HCT116 (cell line): ENCODE measurements at regions not wholly inside any gene's neighbourhood (a gene's known extent, or its start where the extent isn't known, plus 50 kb on each side); places are given as distances from the start of the nearest gene placed in this dataset.

ENCODE experiments used
- ATAC-seq: fragments of 200-7000 bp; cut with Tn5 transposase; 2 replicates; pipeline ENCODE4 v1.9.1; 2020; ENCODE audit warnings: mild to moderate bottlenecking, moderate library complexity
- BruUV-seq: library from RNA; stranded (reverse); fragments of 400-500 nt; replicated peaks from 2 replicates; lab custom pipeline; 2021; lab: Mats Ljungman, UMichigan
- CTCF ChIA-PET: fragments of 300-600 bp; sonication (Branson Sonifier 250); formaldehyde crosslinking; loops from one replicate; lab custom pipeline; 2021; ENCODE audit warnings: antibody characterized with exemption; lab: Charles Lee
- POLR2A ChIA-PET: fragments of 300-600, 350-600 bp; sonication (Branson Sonifier 250); formaldehyde crosslinking; loops from one replicate; lab custom pipeline; 2021; ENCODE audit warnings: antibody characterized with exemption; lab: Charles Lee
- RAD21 ChIA-PET, 2 experiments: fragments of 300-600 bp; sonication (Branson Sonifier 250); formaldehyde crosslinking; loops; one replicate each; lab custom pipeline; 2023; ENCODE audit warnings: low total read pairs in 2 of 2; ENCODE audit not compliant: uncharacterized antibody in 2 of 2, unreplicated experiment in 2 of 2, low non-redundant PET in 1 of 2; lab: Charles Lee
- DNase-seq: peaks from one replicate; pipeline ENCODE4 v3.0.0-alpha.2; 2010; ENCODE audit warnings: low read depth, low spot score
- H2AFZ ChIP-seq: fragments of 200-600 bp; shearing (Covaris generic), sonication (generic); 2 replicates; pipeline ENCODE4 v1.6.1; 2017; ENCODE audit warnings: low read depth, mixed run types, mixed read lengths, antibody characterized with exemption, low read length; ENCODE audit not compliant: poor library complexity, severe bottlenecking
- H3K27ac ChIP-seq: 2 replicates; pipeline ENCODE4 v1.5.1; 2012; ENCODE audit warnings: low read depth, low read length
- H3K27me3 ChIP-seq: fragments of 200-600 bp; sonication (generic); 2 replicates; pipeline ENCODE4 v1.6.1; 2016; ENCODE audit warnings: mixed run types, low read length, mixed read lengths; ENCODE audit not compliant: insufficient read depth
- H3K36me3 ChIP-seq, 2 experiments: fragments of 200-500 bp in 1 of 2; fragments of 200-600 bp in 1 of 2; sonication (Bioruptor generic) in 1 of 2; sonication (generic) in 1 of 2; 2 replicates each; pipeline versions ENCODE4 v1.5.1 to v1.6.1; 2014 to 2016; ENCODE audit warnings: low read length in 2 of 2, inconsistent platforms in 1 of 2, mixed read lengths in 1 of 2, mixed run types in 1 of 2; ENCODE audit not compliant: insufficient read depth in 2 of 2, control insufficient read depth in 1 of 2
- H3K4me1 ChIP-seq, 2 experiments: fragments of 200-600 bp in 1 of 2; sonication (generic) in 1 of 2; 2 replicates each; pipeline versions ENCODE4 v1.5.1 to v1.6.1; 2012 to 2017; ENCODE audit warnings: low read length in 2 of 2, inconsistent platforms in 1 of 2, mild to moderate bottlenecking in 1 of 2, mixed read lengths in 1 of 2, mixed run types in 1 of 2, moderate library complexity in 1 of 2; ENCODE audit not compliant: insufficient read depth in 2 of 2, control insufficient read depth in 1 of 2
- H3K4me2 ChIP-seq: fragments of 200-600 bp; sonication (generic); 2 replicates; pipeline ENCODE4 v1.6.1; 2017; ENCODE audit warnings: mixed run types, low read length, mixed read lengths
- H3K4me3 ChIP-seq, 2 experiments: fragments of 200-600 bp in 1 of 2; sonication (generic) in 1 of 2; replicated peaks in 1 of 2; 2 replicates each; pipeline ENCODE4 v1.5.1; 2011 to 2016; ENCODE audit warnings: low read length in 2 of 2, control low read depth in 1 of 2, low read depth in 1 of 2, mild to moderate bottlenecking in 1 of 2, mixed read lengths in 1 of 2, mixed run types in 1 of 2
- H3K79me2 ChIP-seq: fragments of 200-600 bp; sonication (generic); 2 replicates; pipeline ENCODE4 v1.6.1; 2017; ENCODE audit warnings: mild to moderate bottlenecking, mixed run types, low read length, moderate library complexity, mixed read lengths; ENCODE audit not compliant: insufficient read depth
- H3K9ac ChIP-seq: fragments of 200-600 bp; sonication (generic); 2 replicates; pipeline ENCODE4 v1.6.1; 2016; ENCODE audit warnings: low read length, mixed read lengths
- H3K9me2 ChIP-seq: fragments of 200-600 bp; sonication (generic), shearing (Covaris generic); 2 replicates; pipeline ENCODE4 v1.6.1; 2017; ENCODE audit warnings: mixed run types, mild to moderate bottlenecking, moderate library complexity; ENCODE audit not compliant: insufficient read depth
- H3K9me3 ChIP-seq, 2 experiments: fragments of 200-500 bp in 1 of 2; fragments of 200-600 bp in 1 of 2; sonication (Bioruptor generic) in 1 of 2; sonication (generic) in 1 of 2; 2 replicates each; pipeline ENCODE4 v1.6.1; 2014 to 2017; ENCODE audit warnings: low read length in 2 of 2, mixed read lengths in 2 of 2, inconsistent platforms in 1 of 2, low read depth in 1 of 2, mild to moderate bottlenecking in 1 of 2, mixed run types in 1 of 2, moderate library complexity in 1 of 2; ENCODE audit not compliant: control insufficient read depth in 1 of 2, insufficient read depth in 1 of 2
- H4K20me1 ChIP-seq: fragments of 200-600 bp; sonication (generic), shearing (Covaris generic); 2 replicates; pipeline ENCODE4 v1.6.1; 2017; ENCODE audit warnings: mixed run types, mild to moderate bottlenecking, moderate library complexity; ENCODE audit not compliant: insufficient read depth
- CBX3 ChIP-seq: IDR thresholded peaks from 2 replicates; pipeline ENCODE4 v1.6.1; 2012; ENCODE audit warnings: low read depth
- CEBPB ChIP-seq: IDR thresholded peaks from 2 replicates; pipeline ENCODE4 v1.6.1; 2012; ENCODE audit warnings: low read depth
- CTCF ChIP-seq, 3 experiments: fragments of 200-600 bp in 1 of 3; sonication (generic) in 1 of 3; IDR thresholded peaks in 2 of 3; conservative IDR thresholded peaks in 1 of 3; 2 replicates each; pipeline ENCODE4 v1.5.1; 2012 to 2017; ENCODE audit warnings: low read depth in 2 of 3, low read length in 2 of 3, antibody characterized with exemption in 1 of 3, borderline replicate concordance in 1 of 3, control low read depth in 1 of 3, mild to moderate bottlenecking in 1 of 3, mixed read lengths in 1 of 3, mixed run types in 1 of 3, moderate library complexity in 1 of 3; ENCODE audit not compliant: insufficient read depth in 1 of 3
- EZH2phosphoT487 ChIP-seq: fragments of 200-600 bp; IDR thresholded peaks from 2 replicates; pipeline ENCODE4 v1.6.1; 2018; ENCODE audit warnings: antibody characterized with exemption, borderline replicate concordance
- JUND ChIP-seq: IDR thresholded peaks from 2 replicates; pipeline ENCODE4 v1.6.1; 2012
- POLR2A ChIP-seq: IDR thresholded peaks from 2 replicates; pipeline ENCODE4 v1.7.0; 2011; ENCODE audit warnings: borderline replicate concordance; ENCODE audit not compliant: insufficient read depth, insufficient read length; ENCODE audit errors: extremely low read depth
- POLR2AphosphoS5 ChIP-seq: IDR thresholded peaks from 2 replicates; pipeline ENCODE4 v1.6.1; 2011; ENCODE audit warnings: mild to moderate bottlenecking, low read depth, low read length, moderate library complexity
- RAD21 ChIP-seq: IDR thresholded peaks from 2 replicates; pipeline ENCODE4 v1.6.1; 2012; ENCODE audit warnings: low read depth, mild to moderate bottlenecking
- SIN3A ChIP-seq: IDR thresholded peaks from 2 replicates; pipeline ENCODE4 v1.6.1; 2012; ENCODE audit warnings: low read depth
- SP1 ChIP-seq: IDR thresholded peaks from 2 replicates; pipeline ENCODE4 v1.6.1; 2012; ENCODE audit warnings: low read depth
- YY1 ChIP-seq: IDR thresholded peaks from 2 replicates; pipeline ENCODE4 v1.6.1; 2011; ENCODE audit warnings: low read length, low read depth, moderate library complexity, mild to moderate bottlenecking; ENCODE audit not compliant: insufficient replicate concordance; ENCODE audit errors: extremely low read depth
- ZFX ChIP-seq: fragments of 450-650 bp; IDR thresholded peaks from 2 replicates; pipeline ENCODE4 v1.6.1; 2017
- intact Hi-C: fragments of 100-400 bp; cut with micrococcal nuclease; formaldehyde crosslinking; loops from 2 replicates; pipeline ENCODE4 v1.10.0; 2022

DNA sequence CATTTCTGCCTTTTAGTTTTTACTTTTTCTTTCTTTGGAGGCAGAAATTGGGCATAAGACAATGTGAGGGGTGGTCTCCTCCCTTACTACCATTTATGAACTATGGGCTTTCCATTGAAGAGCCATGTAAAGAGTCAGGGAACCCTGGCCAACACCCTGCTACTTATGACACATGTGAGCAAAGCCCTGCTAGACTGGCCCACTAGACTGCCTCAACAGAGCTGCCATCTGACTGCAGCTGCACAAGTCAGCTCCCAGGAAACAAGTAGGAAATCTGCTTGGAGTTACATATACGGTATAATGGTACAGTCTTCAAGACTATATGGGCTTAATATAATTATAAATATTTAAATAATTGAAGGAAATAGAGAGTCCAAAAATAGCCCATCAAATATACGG lies 816.8 kb downstream of the TRIB2 start:
- intact Hi-C loops, result no loop called here
- Histone ChIP-seq H3K9ac (no peak overlapping the region), H3K27me3 (no peaks in the 10 kb centered on the region), H3K4me3 (no peak overlapping the region), H3K27ac (no peak overlapping the region), H4K20me1 (no peaks in the 10 kb centered on the region), H3K9me2 (no peaks in the 10 kb centered on the region), H3K36me3 (no peaks in the 10 kb centered on the region), H3K79me2 (no peaks in the 10 kb centered on the region), H3K9me3 (peaks cover 0 to 8% of the 10 kb centered on the region in 2 experiments; a peak in 2 of 4 replicates), H3K4me1 (no peaks in the 10 kb centered on the region), H2AFZ (no peak overlapping the region), H3K4me2 (no peak overlapping the region)
- BruUV-seq, result no TSS peak
- DNase-seq, result no peak
- RAD21 ChIA-PET, result no interaction called here
- no peak for ATAC-seq
- POLR2A ChIA-PET, result no interaction called here
- CTCF ChIA-PET, result no interaction called here
- TF ChIP-seq ZFX (no peak), RAD21 (no peak), CEBPB (no peak), SIN3A (no peak), POLR2AphosphoS5 (no peak), CTCF (IDR thresholded peaks at IDR 0.05 in 2 of 3, conservative IDR thresholded peaks at IDR 0.05 in 1 of 3; ENCODE audit: borderline replicate concordance in 1 of 3, insufficient read depth in 1 of 3, low read depth in 2 of 3, low read length in 2 of 3) (no peak), CBX3 (no peak), SP1 (no peak), EZH2phosphoT487 (no peak), POLR2A (no peak), YY1 (no peak), JUND (no peak)
